HG03159 (cell line): ENCODE measurements at regions not wholly inside any gene's neighbourhood (a gene's known extent, or its start where the extent isn't known, plus 50 kb on each side); places are given as distances from the start of the nearest gene placed in this dataset.

Experiments used
- ATAC-seq: cut with Tn5 transposase; IDR thresholded peaks from one replicate; pipeline ENCODE4 v1.9.1; 2021; ENCODE audit warnings: mild to moderate bottlenecking, moderate library complexity; ENCODE audit not compliant: unreplicated experiment

- no peak for ATAC-seq
Observed at GRCh38 chr17:33809748-33810147, 445.3 kb upstream of the CCL2 start.

- no peak for ATAC-seq
Observed at GRCh38 chr17:33811004-33811760, 443.9 kb upstream of the CCL2 start.

GRCh38 chr17:33811984-33812577 is 443.0 kb upstream of the CCL2 start:
- ATAC-seq, result no peak

- ATAC-seq, result no peak
Observed at GRCh38 chr17:33814852-33815251, 440.2 kb upstream of the CCL2 start.

GRCh38 chr17:33816036-33816435 is 439.0 kb upstream of the CCL2 start:
- ATAC-seq, result no peak

GRCh38 chr17:33816842-33817617 is 438.1 kb upstream of the CCL2 start:
- ATAC-seq, result no peak

GRCh38 chr17:33819539-33819938 is 435.5 kb upstream of the CCL2 start:
- no peak for ATAC-seq

- no peak for ATAC-seq
Observed at GRCh38 chr17:33832262-33832661, 422.8 kb upstream of the CCL2 start.

- ATAC-seq, result no peak
Observed at GRCh38 chr17:33837281-33837680, 417.8 kb upstream of the CCL2 start.

- ATAC-seq, result no peak
Observed at GRCh38 chr17:33838281-33838680, 416.8 kb upstream of the CCL2 start.

GRCh38 chr17:33847900-33848299 is 407.2 kb upstream of the CCL2 start:
- no peak for ATAC-seq

- ATAC-seq, result no peak
Observed at GRCh38 chr17:33848433-33848832, 406.7 kb upstream of the CCL2 start.

- no peak for ATAC-seq
Observed at GRCh38 chr17:33854596-33854995, 400.5 kb upstream of the CCL2 start.

- ATAC-seq, result no peak
Observed at GRCh38 chr17:33858121-33858520, 397.0 kb upstream of the CCL2 start.

GRCh38 chr17:33858682-33859081 is 396.4 kb upstream of the CCL2 start:
- no peak for ATAC-seq

- no peak for ATAC-seq
Observed at GRCh38 chr17:33862772-33863602, 392.1 kb upstream of the CCL2 start.

GRCh38 chr17:33864758-33865229 is 390.3 kb upstream of the CCL2 start:
- ATAC-seq, result no peak

GRCh38 chr17:33868899-33869298 is 386.2 kb upstream of the CCL2 start:
- no peak for ATAC-seq

- ATAC-seq, result no peak
Observed at GRCh38 chr17:33870936-33871335, 384.1 kb upstream of the CCL2 start.

- no peak for ATAC-seq
Observed at GRCh38 chr17:33871720-33872540, 383.2 kb upstream of the CCL2 start.
